GM12872 (cell line): ENCODE measurements at regions not wholly inside any gene's neighbourhood (a gene's known extent, or its start where the extent isn't known, plus 50 kb on each side); places are given as distances from the start of the nearest gene placed in this dataset.

Source experiments
- TF ChIP-seq, protein P1 (sequence below): IDR thresholded peaks from 3 replicates; pipeline ENCODE4 v1.5.1; 2011; ENCODE audit warnings: low read depth, mild to moderate bottlenecking, low read length, moderate library complexity; ENCODE audit not compliant: insufficient read depth

DNA sequence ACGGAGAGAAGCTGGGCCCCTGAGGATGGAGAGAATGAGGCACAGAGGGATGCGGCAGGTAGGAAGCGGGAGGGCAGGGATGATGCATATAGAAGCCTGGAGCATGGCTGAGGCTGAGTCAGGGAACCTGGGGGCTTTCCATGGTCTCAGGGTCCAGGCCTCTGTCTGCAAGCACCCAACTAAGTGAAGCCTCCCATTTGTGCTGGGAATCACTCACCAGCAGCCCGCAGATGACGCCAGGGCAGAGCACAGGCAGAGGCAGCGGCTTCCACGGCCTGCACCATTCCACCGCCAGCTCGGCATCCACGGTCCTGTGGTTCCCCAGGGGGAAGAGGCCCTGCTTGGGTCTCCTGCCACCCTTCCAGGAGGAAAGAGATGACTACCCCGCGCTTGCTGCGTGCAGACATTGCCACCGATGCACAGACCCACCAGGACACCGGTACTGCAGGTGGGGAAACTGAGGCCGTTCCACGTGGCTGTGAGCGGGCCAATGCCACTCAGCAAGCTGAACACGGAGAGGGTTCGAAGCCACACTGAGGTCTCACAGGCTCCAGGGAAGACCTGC lies 75.5 kb downstream of the NCOR2 start:
- TF ChIP-seq, protein P1, sequence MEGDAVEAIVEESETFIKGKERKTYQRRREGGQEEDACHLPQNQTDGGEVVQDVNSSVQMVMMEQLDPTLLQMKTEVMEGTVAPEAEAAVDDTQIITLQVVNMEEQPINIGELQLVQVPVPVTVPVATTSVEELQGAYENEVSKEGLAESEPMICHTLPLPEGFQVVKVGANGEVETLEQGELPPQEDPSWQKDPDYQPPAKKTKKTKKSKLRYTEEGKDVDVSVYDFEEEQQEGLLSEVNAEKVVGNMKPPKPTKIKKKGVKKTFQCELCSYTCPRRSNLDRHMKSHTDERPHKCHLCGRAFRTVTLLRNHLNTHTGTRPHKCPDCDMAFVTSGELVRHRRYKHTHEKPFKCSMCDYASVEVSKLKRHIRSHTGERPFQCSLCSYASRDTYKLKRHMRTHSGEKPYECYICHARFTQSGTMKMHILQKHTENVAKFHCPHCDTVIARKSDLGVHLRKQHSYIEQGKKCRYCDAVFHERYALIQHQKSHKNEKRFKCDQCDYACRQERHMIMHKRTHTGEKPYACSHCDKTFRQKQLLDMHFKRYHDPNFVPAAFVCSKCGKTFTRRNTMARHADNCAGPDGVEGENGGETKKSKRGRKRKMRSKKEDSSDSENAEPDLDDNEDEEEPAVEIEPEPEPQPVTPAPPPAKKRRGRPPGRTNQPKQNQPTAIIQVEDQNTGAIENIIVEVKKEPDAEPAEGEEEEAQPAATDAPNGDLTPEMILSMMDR, result no peak

DNA sequence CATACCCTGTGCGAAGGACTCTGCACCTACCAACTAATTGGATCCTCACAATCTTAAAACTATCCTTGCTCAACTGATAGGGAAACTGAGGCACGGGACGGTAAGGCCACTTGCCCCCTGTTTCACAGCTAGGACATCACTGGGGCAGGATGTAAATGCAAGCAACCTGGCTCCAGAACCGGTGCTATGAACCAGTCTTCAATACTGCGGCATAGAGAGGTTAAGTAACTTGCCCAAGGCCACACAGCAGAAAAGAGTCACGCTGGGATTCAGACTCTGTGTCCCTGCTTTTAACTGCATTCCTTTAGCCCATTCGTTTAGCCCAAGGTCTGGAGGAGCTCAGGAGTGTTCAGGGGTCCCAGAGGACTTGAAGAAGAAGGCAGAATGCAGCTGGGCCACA lies 76.1 kb downstream of the NCOR2 start:
- TF ChIP-seq, protein P1, result no peak

DNA sequence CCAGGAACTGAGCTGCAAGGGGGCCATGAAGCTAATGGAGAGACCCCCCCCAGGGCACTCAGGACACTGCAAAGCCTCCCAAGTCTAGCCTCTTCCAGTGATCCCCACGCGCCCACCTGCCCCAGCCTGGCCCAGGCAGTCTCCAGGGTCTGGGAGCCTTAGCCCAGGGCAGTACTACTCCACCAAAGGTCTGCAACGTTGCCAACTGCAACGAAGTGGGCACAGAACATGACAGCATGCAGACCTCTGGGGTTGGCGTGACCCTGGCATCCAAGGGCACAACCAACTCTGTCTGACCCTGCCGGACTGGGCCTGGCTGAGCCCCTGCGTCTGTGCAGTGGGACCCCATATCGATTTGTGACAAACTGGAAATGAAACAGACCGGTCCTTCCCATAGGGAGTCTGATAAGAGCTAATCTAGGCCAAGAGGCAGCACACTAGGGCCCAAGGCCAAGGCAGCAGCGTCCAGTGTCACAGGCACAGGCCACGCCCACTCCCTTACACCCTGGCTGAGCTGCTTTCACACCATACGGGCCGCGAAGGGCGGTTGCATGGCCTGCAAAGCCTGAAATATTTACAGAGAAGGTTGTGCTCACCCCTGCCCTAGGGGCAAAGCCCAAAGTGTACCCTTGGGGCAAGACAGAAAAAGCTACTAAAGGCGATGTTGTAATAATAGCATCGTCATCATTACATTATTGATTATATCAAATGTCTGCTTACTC lies 76.7 kb downstream of the NCOR2 start:
- TF ChIP-seq, protein P1, result no peak

DNA sequence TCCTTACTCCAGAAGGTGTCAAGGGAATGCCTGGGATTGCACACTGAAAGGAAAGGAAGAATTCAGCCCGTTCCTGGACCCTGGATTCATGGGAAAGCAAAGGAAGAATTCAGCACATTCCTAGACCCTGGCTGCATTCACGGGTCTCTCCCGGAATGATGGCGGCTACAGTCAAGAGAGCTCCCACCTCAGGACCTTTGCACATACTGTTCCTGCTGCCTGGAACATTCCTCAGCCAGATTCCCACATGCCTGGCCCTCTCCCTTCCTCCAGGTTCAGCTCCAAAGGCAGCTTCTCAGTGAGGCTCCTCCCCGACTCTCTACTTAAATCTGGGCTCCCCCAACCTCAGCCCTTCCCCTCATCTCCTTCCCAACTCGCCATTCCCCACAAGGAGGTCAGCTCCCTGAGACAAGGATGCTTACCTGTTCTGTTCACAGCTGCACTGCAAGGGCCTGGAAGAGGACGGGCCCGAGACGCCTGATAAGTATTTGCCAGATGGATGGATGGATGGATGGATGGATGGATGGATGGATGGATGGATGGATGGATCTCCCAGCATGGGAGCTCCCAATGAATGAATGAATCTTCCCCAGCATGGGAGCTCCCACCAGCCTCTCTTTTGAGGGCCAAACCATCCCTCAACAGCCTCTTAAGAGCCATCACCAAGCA lies 77.4 kb downstream of the NCOR2 start:
- TF ChIP-seq, protein P1, result no peak

DNA sequence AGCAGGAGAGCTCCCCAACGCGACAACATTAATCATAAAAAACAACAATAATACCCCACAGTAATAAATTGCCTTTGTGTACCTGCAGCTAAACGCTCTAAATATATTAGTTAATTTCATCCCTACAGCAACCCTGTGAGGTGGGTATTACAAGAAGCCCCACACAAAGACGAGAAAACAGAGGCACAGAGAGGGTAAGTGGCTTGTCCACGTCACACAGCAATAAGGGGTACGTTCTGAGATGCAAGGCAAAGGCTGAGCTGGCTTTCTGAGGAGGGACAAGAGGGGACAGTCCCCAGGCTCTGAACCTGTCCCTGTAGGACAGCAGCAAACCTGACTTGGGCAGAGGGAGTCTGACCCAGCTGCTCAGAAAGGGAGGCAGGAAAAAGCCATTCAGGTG lies 78.2 kb downstream of the NCOR2 start:
- TF ChIP-seq, protein P1, result no peak

DNA sequence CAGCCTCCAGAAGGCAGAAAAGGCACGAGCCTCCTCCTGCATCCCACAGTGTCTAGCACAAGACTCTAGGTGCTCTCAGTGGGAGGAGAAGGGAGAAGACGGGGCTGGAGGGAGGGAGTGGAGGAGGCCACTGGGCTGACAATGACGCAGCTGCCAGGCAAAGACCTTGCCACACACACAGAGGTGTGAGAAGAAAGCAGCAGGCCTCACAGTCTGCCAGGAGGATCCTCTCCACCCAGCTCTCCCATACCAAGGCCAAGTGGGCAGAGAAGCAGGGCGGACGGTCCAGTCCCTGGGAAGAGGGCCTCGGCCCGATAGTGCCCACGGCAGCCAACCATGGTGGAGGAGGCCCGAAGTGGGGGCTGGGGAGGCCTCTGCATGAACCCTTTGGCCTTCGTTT lies 78.9 kb downstream of the NCOR2 start:
- TF ChIP-seq, protein P1, result no peak

DNA sequence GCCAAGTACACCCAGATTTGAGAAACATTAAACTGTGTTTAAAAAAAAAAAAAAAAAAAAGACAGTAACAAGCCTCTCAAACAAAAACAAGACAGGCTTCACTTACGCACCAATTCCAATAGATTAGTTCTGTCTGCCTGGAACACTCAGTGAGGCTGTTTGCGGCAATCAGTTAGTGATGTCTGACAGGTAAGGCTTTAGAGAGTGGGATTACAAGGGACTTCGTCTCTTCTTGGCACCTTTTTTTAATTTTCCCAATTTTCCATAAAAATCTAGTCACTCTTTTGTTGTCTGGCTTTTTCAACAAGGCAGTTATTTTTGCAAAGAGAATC lies 79.6 kb downstream of the NCOR2 start:
- TF ChIP-seq, protein P1, result no peak
